HG03442 (cell line): ENCODE measurements at regions not wholly inside any gene's neighbourhood (a gene's known extent, or its start where the extent isn't known, plus 50 kb on each side); places are given as distances from the start of the nearest gene placed in this dataset.

Experiments
- ATAC-seq: cut with Tn5 transposase; IDR thresholded peaks from one replicate; pipeline ENCODE4 v1.9.1; 2021; ENCODE audit warnings: mild to moderate bottlenecking, moderate library complexity; ENCODE audit not compliant: unreplicated experiment

- ATAC-seq = no peak
These were observed 390.5 kb downstream of the DIPK2A start for GRCh38 chr3:144362126-144362525.

GRCh38 chr3:144363856-144364255 is 392.2 kb downstream of the DIPK2A start:
- no peak for ATAC-seq

- no peak for ATAC-seq
These were observed 393.1 kb downstream of the DIPK2A start for GRCh38 chr3:144364737-144365136.

GRCh38 chr3:144369129-144369879 is 397.7 kb downstream of the DIPK2A start:
- no peak for ATAC-seq

GRCh38 chr3:144375088-144375487 is 403.5 kb downstream of the DIPK2A start:
- ATAC-seq = no peak

- ATAC-seq = no peak
These were observed 409.2 kb downstream of the DIPK2A start for GRCh38 chr3:144380849-144381248.

- ATAC-seq = no peak
These were observed 410.0 kb downstream of the DIPK2A start for GRCh38 chr3:144381607-144382006.

- no peak for ATAC-seq
These were observed 412.8 kb downstream of the DIPK2A start for GRCh38 chr3:144384241-144384979.

- no peak for ATAC-seq
These were observed 419.2 kb downstream of the DIPK2A start for GRCh38 chr3:144390786-144391185.

- no peak for ATAC-seq
These were observed 419.6 kb downstream of the DIPK2A start for GRCh38 chr3:144391236-144391635.

- ATAC-seq = peak; percentile 39
These were observed 422.4 kb downstream of the DIPK2A start for GRCh38 chr3:144394032-144394431.

GRCh38 chr3:144402430-144402829 is 430.8 kb downstream of the DIPK2A start:
- no peak for ATAC-seq

- ATAC-seq = no peak
These were observed 431.4 kb downstream of the DIPK2A start for GRCh38 chr3:144403040-144403457.

GRCh38 chr3:144407335-144407734 is 435.7 kb downstream of the DIPK2A start:
- ATAC-seq = no peak

- no peak for ATAC-seq
These were observed 437.7 kb downstream of the DIPK2A start for GRCh38 chr3:144409319-144409718.

- ATAC-seq = no peak
These were observed 441.4 kb downstream of the DIPK2A start for GRCh38 chr3:144413068-144413467.

- peak; percentile 53 for ATAC-seq
These were observed 443.9 kb downstream of the DIPK2A start for GRCh38 chr3:144415492-144415891.

GRCh38 chr3:144424606-144425005 is 453.0 kb downstream of the DIPK2A start:
- no peak for ATAC-seq

- ATAC-seq = no peak
These were observed 454.7 kb downstream of the DIPK2A start for GRCh38 chr3:144426366-144426765.

GRCh38 chr3:144426967-144427366 is 455.3 kb downstream of the DIPK2A start:
- no peak for ATAC-seq

GRCh38 chr3:144429719-144430121 is 458.1 kb downstream of the DIPK2A start:
- peak; percentile 74 for ATAC-seq

GRCh38 chr3:144431134-144431533 is 459.5 kb downstream of the DIPK2A start:
- peak; percentile 54 for ATAC-seq
